Thoracic aorta (tissue), 2 donors: ENCODE measurements at regions not wholly inside any gene's neighbourhood (a gene's known extent, or its start where the extent isn't known, plus 50 kb on each side); places are given as distances from the start of the nearest gene placed in this dataset.

Source experiments
- ATAC-seq: fragments of 150-250 bp; one replicate; pipeline ENCODE4 v1.8.0; 2017; ENCODE audit warnings: low read depth; ENCODE audit not compliant: insufficient number of reproducible peaks, low FRiP score
- DNase-seq: peaks from one replicate; pipeline ENCODE4 v3.0.0-alpha.2; 2020; ENCODE audit warnings: low spot score
- H3K27ac ChIP-seq, 2 donors: fragments of 200-600 bp; sonication (generic); 1 replicate in 1 of 2; 2 replicates in 1 of 2; pipeline ENCODE4 v1.5.1; 2016; ENCODE audit warnings: mild to moderate bottlenecking in 2 of 2, moderate library complexity in 2 of 2
- H3K27me3 ChIP-seq: fragments of 200-600 bp; sonication (generic); replicated peaks from 2 replicates; pipeline ENCODE4 v1.6.0; 2016; ENCODE audit warnings: mild to moderate bottlenecking; ENCODE audit not compliant: insufficient read depth
- H3K36me3 ChIP-seq: fragments of 200-600 bp; sonication (generic); one replicate; pipeline ENCODE4 v1.5.1; 2016
- H3K4me1 ChIP-seq, 2 donors: fragments of 200-600 bp; sonication (generic); 1 replicate in 1 of 2; 2 replicates in 1 of 2; pipeline versions ENCODE4 v1.5.1 to v1.6.0; 2016; ENCODE audit warnings: low read depth in 2 of 2, mild to moderate bottlenecking in 1 of 2; ENCODE audit not compliant: control insufficient read depth in 1 of 2
- H3K4me3 ChIP-seq: fragments of 200-600 bp; sonication (generic); 2 replicates; pipeline ENCODE4 v1.5.1; 2016; ENCODE audit warnings: mild to moderate bottlenecking
- H3K9me3 ChIP-seq: fragments of 200-600 bp; sonication (generic); 2 replicates; pipeline ENCODE4 v1.5.1; 2016
- TF ChIP-seq, protein P1 (sequence below): fragments of 200-600 bp; sonication (generic); IDR thresholded peaks from one replicate; pipeline ENCODE4 v1.5.1; 2019; ENCODE audit warnings: antibody characterized with exemption

DNA sequence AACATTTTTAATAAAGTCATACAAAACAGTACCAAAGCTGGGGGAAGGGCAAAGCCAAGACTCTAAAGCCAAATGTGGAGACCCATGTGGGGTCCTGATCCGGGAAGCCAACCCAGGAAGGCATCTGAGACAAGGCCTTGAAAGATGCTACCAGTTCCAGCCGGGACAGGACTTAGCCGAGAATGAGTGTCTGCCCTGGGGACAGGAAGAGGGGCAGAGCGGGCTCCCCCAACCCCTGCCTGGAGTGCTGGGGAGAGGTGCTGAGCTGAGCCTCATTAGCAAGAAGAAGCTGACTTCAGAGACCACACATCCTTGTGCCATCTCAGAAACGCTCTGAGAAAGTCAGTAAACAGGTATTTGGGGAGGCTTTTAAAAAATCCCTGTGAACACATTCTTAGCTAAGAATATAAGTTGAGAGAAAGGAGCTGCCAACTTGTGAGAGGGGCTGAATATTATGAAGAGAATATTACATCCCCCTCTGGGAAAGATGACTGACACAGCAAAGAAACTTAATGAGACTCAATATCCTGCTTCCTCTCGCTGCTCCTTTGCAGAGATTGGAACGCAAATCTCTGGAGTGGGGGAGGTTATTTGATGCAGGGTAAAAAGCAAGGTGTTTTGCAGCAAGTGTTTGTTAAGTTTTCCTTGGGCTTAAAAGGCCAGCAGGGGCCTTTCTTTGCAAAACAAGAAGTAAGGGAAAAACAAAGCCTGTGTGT is 103.3 kb upstream of the KCND3 start:
- Histone ChIP-seq H3K9me3 (no peaks in the 10 kb centered on the region), H3K27ac (no peak overlapping the region), H3K4me1 (no peaks in the 10 kb centered on the region), H3K36me3 (no peaks in the 10 kb centered on the region), H3K27me3 (no peaks in the 10 kb centered on the region), H3K4me3 (no peak overlapping the region)
- no peak for DNase-seq
- TF ChIP-seq, protein P1, sequence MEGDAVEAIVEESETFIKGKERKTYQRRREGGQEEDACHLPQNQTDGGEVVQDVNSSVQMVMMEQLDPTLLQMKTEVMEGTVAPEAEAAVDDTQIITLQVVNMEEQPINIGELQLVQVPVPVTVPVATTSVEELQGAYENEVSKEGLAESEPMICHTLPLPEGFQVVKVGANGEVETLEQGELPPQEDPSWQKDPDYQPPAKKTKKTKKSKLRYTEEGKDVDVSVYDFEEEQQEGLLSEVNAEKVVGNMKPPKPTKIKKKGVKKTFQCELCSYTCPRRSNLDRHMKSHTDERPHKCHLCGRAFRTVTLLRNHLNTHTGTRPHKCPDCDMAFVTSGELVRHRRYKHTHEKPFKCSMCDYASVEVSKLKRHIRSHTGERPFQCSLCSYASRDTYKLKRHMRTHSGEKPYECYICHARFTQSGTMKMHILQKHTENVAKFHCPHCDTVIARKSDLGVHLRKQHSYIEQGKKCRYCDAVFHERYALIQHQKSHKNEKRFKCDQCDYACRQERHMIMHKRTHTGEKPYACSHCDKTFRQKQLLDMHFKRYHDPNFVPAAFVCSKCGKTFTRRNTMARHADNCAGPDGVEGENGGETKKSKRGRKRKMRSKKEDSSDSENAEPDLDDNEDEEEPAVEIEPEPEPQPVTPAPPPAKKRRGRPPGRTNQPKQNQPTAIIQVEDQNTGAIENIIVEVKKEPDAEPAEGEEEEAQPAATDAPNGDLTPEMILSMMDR, result no peak
- ATAC-seq, result no peak

DNA sequence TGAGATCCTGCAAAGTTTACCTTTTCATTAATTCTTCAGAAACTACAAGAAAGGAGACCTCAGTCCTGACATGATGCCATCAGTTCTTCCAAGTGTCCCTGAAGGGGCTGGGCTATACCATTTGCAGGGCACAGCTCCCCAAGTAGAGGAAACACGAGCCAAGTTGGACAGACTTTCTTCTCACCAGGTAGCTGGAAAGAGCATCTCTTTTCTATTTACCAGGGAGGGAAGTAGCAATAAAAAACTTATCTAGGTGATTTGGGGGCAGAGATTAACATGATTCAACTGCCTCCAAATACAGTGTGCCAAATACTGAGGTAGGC is 103.9 kb upstream of the KCND3 start:
- ATAC-seq (no peak), DNase-seq (no peak)
- no peak overlapping the region for H3K27ac ChIP-seq
- no peaks in the 10 kb centered on the region for H3K27me3 ChIP-seq
- H3K36me3 ChIP-seq, result no peaks in the 10 kb centered on the region
- TF ChIP-seq, protein P1, result no peak
- no peaks in the 10 kb centered on the region for H3K4me1 ChIP-seq
- no peak overlapping the region for H3K4me3 ChIP-seq
- H3K9me3 ChIP-seq, result no peaks in the 10 kb centered on the region

DNA sequence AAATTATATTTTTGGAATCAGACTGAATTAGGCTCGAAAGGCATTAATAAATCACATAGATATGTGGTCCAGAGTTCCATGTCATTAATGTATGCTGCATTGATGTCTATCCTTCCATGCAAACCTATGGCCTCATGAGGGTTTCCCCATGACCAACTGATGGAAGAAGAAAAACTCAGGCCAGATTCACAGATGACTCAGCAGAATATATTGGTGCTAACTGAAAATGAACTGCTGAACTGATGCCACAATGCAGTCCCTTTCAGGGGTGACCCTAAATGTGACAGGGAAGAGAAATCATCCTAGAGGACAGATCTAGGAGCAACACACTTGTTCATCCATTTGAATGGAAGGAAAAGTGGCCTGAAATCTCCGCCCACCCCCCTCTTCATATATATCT is 110.5 kb upstream of the KCND3 start:
- Histone ChIP-seq H3K27me3 (no peaks in the 10 kb centered on the region), H3K9me3 (no peaks in the 10 kb centered on the region), H3K4me1 (no peaks in the 10 kb centered on the region), H3K4me3 (no peak overlapping the region), H3K36me3 (no peaks in the 10 kb centered on the region), H3K27ac (no peak overlapping the region)
- ATAC-seq, result no peak
- no peak for DNase-seq
- TF ChIP-seq, protein P1, result no peak

DNA sequence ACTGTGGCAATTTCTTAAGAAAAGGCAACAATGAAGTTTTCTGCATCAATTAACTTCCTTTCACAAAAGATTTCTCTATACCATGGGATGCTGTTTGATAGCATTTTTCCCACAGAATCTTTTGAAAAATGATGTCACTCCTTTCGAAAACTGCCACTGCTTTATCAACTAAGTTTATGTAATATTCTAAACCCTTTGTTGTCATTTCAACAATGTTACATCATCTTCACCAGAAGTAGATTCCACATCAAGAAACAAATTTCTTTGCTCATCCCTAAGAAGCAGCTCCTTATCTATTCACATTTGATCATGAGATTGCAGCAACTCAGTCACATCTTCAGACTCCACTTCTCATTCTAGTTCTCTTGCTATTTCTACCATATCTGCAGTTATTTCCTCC is 116.1 kb upstream of the KCND3 start:
- no peaks in the 10 kb centered on the region for H3K36me3 ChIP-seq
- no peak overlapping the region for H3K4me3 ChIP-seq
- TF ChIP-seq, protein P1, result no peak
- H3K27me3 ChIP-seq, result no peaks in the 10 kb centered on the region
- H3K4me1 ChIP-seq, result no peaks in the 10 kb centered on the region
- ATAC-seq, result no peak
- no peak overlapping the region for H3K27ac ChIP-seq
- DNase-seq, result no peak
- peaks cover 9% of the 10 kb centered on the region for H3K9me3 ChIP-seq

DNA sequence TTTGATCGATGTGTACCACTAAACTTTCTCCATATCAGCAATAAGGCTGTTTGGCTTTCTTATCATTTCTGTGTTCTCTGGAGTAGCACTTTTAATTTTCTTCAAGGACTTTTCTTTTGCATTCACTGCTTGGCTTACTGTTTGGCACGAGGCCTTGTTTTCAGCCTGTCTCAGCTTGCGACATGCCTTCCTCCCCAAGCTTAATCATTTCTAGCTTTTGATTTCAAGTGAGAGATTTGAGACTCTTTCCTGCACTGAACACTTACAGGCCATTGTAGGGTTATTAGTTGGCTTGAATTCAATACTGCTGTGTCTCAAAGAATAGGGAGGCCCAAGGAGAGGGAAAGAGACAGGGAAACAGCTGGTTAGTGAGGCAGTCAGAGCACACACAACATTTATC is 120.6 kb upstream of the KCND3 start:
- Histone ChIP-seq H3K9me3 (peaks cover 9% of the 10 kb centered on the region), H3K27me3 (no peaks in the 10 kb centered on the region), H3K27ac (no peak overlapping the region), H3K4me3 (no peak overlapping the region), H3K36me3 (no peaks in the 10 kb centered on the region), H3K4me1 (no peaks in the 10 kb centered on the region)
- TF ChIP-seq, protein P1, result no peak
- DNase-seq, result no peak
- no peak for ATAC-seq
